ENCODE measurements at regions not wholly inside any gene's neighbourhood (a gene's known extent, or its start where the extent isn't known, plus 50 kb on each side); places are given as distances from the start of the nearest gene placed in this dataset.

DNA sequence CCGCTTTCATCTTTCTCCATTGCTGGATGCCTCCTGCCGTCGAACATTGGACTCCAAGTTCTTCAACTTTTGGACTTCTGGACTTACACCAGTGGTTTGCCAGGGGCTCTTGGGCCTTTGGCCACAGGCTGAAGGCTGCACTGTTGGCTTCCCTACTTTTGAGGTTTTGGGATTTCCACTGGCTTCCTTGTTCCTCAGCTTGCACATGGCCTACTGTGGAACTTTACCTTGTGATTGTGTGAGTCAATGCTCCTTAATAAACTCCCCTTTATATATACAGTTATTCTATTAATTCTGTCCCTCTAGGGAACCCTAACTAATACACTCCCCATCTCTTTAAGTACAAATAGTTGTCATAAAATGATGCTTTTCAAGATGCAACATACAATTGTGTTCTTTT, 595.3 kb downstream of the ARAP2 start:
- H3K4me3 ChIP-seq (ENCODE audit: low read depth, low read length) = no peak overlapping the region
- no peak for DNase-seq (ENCODE audit: low read depth)
- TF ChIP-seq, protein P1, sequence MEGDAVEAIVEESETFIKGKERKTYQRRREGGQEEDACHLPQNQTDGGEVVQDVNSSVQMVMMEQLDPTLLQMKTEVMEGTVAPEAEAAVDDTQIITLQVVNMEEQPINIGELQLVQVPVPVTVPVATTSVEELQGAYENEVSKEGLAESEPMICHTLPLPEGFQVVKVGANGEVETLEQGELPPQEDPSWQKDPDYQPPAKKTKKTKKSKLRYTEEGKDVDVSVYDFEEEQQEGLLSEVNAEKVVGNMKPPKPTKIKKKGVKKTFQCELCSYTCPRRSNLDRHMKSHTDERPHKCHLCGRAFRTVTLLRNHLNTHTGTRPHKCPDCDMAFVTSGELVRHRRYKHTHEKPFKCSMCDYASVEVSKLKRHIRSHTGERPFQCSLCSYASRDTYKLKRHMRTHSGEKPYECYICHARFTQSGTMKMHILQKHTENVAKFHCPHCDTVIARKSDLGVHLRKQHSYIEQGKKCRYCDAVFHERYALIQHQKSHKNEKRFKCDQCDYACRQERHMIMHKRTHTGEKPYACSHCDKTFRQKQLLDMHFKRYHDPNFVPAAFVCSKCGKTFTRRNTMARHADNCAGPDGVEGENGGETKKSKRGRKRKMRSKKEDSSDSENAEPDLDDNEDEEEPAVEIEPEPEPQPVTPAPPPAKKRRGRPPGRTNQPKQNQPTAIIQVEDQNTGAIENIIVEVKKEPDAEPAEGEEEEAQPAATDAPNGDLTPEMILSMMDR (IDR thresholded peaks at IDR 0.05; ENCODE audit: control insufficient read depth, extremely low read depth, insufficient read depth) = no peak

- no peak overlapping the region for H3K4me3 ChIP-seq (ENCODE audit: low read depth, low read length)
- TF ChIP-seq, protein P1 (IDR thresholded peaks at IDR 0.05; ENCODE audit: control insufficient read depth, extremely low read depth, insufficient read depth) = no peak
- no peak for DNase-seq (ENCODE audit: low read depth)
These were observed 594.5 kb downstream of the ARAP2 start for GRCh38 chr4:35649778-35650177.

- DNase-seq (ENCODE audit: low read depth) = no peak
- no peak overlapping the region for H3K4me3 ChIP-seq (ENCODE audit: low read depth, low read length)
- TF ChIP-seq, protein P1 (IDR thresholded peaks at IDR 0.05; ENCODE audit: control insufficient read depth, extremely low read depth, insufficient read depth) = no peak
These were observed 592.1 kb downstream of the ARAP2 start for GRCh38 chr4:35652197-35652596.

GRCh38 chr4:35653451-35653850, 590.9 kb downstream of the ARAP2 start:
- no peak for DNase-seq (ENCODE audit: low read depth)
- TF ChIP-seq, protein P1 (IDR thresholded peaks at IDR 0.05; ENCODE audit: control insufficient read depth, extremely low read depth, insufficient read depth) = no peak
- no peak overlapping the region for H3K4me3 ChIP-seq (ENCODE audit: low read depth, low read length)

- TF ChIP-seq, protein P1 (IDR thresholded peaks at IDR 0.05; ENCODE audit: control insufficient read depth, extremely low read depth, insufficient read depth) = no peak
These were observed 571.2 kb downstream of the ARAP2 start for GRCh38 chr4:35673137-35673536.

GRCh38 chr4:35684755-35685154, 559.6 kb downstream of the ARAP2 start:
- H3K4me3 ChIP-seq (ENCODE audit: low read depth, low read length) = no peak overlapping the region
- DNase-seq (ENCODE audit: low read depth) = no peak
- TF ChIP-seq, protein P1 (IDR thresholded peaks at IDR 0.05; ENCODE audit: control insufficient read depth, extremely low read depth, insufficient read depth) = no peak

More at GRCh38 chr4:35673137-35673536, 571.2 kb downstream of the ARAP2 start:
- no peak overlapping the region for H3K4me3 ChIP-seq (ENCODE audit: low read depth, low read length)
- no peak for DNase-seq (ENCODE audit: low read depth)

- DNase-seq (ENCODE audit: low read depth) = no peak
- TF ChIP-seq, protein P1 (IDR thresholded peaks at IDR 0.05; ENCODE audit: control insufficient read depth, extremely low read depth, insufficient read depth) = no peak
These were observed 554.4 kb downstream of the ARAP2 start for GRCh38 chr4:35689870-35690269.

More at GRCh38 chr4:35689870-35690269, 554.4 kb downstream of the ARAP2 start:
- H3K4me3 ChIP-seq (ENCODE audit: low read depth, low read length) = no peak overlapping the region

All from LNCaP clone FGC (cell line).